Bronchial epithelial cell (primary cell): ENCODE measurements at regions not wholly inside any gene's neighbourhood (a gene's known extent, or its start where the extent isn't known, plus 50 kb on each side); places are given as distances from the start of the nearest gene placed in this dataset.

ENCODE experiments used
- DNase-seq: peaks from one replicate; pipeline ENCODE4 v3.0.0-alpha.2; 2010; ENCODE audit warnings: low read depth
- FAIRE-seq: peaks from 2 replicates; lab custom pipeline; 2011; peaks lifted over from hg19 to GRCh38; lab: Jason Lieb, UNC
- H3K27me3 ChIP-seq: 2 replicates; pipeline ENCODE4 v1.5.1; 2011; ENCODE audit warnings: low read length; ENCODE audit not compliant: control insufficient read depth, insufficient read depth
- H3K36me3 ChIP-seq: 2 replicates; pipeline ENCODE4 v1.5.1; 2011; ENCODE audit warnings: low read length; ENCODE audit not compliant: control insufficient read depth, insufficient read depth
- H3K4me3 ChIP-seq: 2 replicates; pipeline ENCODE4 v1.5.1; 2011; ENCODE audit warnings: mild to moderate bottlenecking, low read depth, low read length, control low read depth
- CTCF ChIP-seq: IDR thresholded peaks from 2 replicates; pipeline ENCODE4 v1.5.1; 2011; ENCODE audit warnings: mild to moderate bottlenecking, moderate library complexity, low read length, control low read depth, inconsistent platforms; ENCODE audit not compliant: insufficient read depth, severe bottlenecking

GRCh38 chr14:54116198-54116885 is 159.7 kb upstream of the BMP4 start:
- Histone ChIP-seq H3K27me3 (no peaks in the 10 kb centered on the region), H3K36me3 (no peaks in the 10 kb centered on the region), H3K4me3 (no peak overlapping the region)
- TF ChIP-seq CTCF = no peak
- no peak for DNase-seq
- FAIRE-seq = no peak

DNA sequence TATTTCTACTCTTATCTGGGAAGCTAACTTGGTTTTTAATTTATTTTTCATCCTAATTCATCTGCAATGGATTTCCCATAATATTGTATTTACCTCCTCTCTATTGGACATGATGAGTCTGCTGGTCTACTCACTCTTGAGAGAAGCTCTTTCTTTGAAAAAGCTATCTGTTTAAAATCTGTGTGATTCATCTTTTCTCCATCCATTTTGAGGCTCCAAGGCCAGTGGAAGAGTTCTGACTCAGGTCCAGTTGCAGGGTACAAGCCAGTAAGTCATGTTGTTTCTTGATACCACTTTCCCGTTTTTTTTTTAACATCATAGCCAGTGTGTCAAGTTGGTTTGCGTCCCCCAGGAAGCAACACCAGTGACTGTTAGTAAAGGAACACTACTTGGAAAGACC is 160.3 kb upstream of the BMP4 start:
- TF ChIP-seq CTCF = no peak
- FAIRE-seq (no peak), DNase-seq (peak; percentile 7)
- Histone ChIP-seq H3K27me3 (no peaks in the 10 kb centered on the region), H3K36me3 (no peaks in the 10 kb centered on the region), H3K4me3 (no peak overlapping the region)

DNA sequence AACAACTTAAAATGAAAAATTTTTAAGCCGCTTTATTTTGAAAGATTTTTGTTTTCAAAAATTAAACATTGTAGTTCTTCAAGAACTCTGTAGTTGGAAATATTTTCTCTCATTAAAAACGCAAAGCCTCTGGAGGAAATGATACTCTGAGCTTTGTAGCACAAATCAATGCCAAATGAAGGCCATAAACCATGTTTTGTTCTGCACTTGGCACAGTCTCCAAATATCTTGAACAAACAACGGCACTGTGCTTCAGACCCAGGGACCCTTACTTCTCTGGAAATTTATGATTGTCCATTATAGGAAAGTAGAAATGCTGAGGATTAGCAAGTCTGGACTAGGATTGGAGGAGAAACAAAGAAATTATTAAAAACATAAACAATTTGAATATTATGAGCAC is 160.8 kb upstream of the BMP4 start:
- no peak for TF ChIP-seq CTCF
- FAIRE-seq (no peak), DNase-seq (no peak)
- H3K4me3 ChIP-seq = no peak overlapping the region
- H3K27me3 ChIP-seq = no peaks in the 10 kb centered on the region
- no peaks in the 10 kb centered on the region for H3K36me3 ChIP-seq

- FAIRE-seq = no peak
- no peaks in the 10 kb centered on the region for H3K36me3 ChIP-seq
- no peaks in the 10 kb centered on the region for H3K27me3 ChIP-seq
- H3K4me3 ChIP-seq = no peak overlapping the region
- no peak for DNase-seq
- TF ChIP-seq CTCF = no peak
Observed at GRCh38 chr14:54117924-54118323, 161.3 kb upstream of the BMP4 start.

GRCh38 chr14:54120260-54120659 is 163.6 kb upstream of the BMP4 start:
- H3K27me3 ChIP-seq = no peaks in the 10 kb centered on the region
- DNase-seq (no peak), FAIRE-seq (no peak)
- H3K36me3 ChIP-seq = no peaks in the 10 kb centered on the region
- no peak for TF ChIP-seq CTCF
- H3K4me3 ChIP-seq = no peak overlapping the region
